ENCODE measurements at regions not wholly inside any gene's neighbourhood (a gene's known extent, or its start where the extent isn't known, plus 50 kb on each side); places are given as distances from the start of the nearest gene placed in this dataset.

DNA sequence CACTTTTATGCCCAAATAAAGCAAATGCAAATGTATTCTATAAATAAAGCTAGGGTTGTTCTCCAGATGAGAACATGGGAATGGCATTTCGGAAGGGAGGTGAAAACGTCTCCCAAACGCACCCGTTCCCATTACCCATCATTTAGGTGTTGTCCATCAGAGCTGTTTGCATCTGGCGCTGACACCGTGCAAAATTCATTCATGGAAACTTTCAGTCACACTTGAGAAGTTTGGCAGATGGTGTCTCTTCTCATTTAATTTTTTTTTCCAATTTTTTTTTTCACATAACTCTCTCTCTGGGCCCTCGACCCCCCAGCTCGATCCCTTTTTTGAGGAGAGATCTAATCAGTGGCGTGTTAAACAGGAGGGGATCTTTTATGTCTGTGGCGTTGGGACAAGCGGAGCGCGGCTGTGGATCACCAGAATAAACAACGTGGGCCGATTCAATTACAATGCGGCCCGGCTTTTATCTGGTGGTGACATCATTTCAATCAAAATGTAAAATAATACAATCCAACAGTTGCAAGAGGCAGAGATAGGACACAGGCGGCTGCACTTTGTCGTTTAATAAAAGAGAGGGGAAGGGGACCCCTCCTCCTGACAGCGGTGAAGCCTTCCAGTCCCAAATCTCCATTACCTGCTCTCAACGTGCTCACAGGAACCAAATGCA, 246.1 kb upstream of the IRX4 start:
- TF ChIP-seq EZH2phosphoT487 (IDR thresholded peaks at IDR 0.05; ENCODE audit: unreplicated experiment) = no peak
- no peak for TF ChIP-seq STAT1 (IDR thresholded peaks at IDR 0.05; ENCODE audit: unreplicated experiment)
- TF ChIP-seq, protein P1, sequence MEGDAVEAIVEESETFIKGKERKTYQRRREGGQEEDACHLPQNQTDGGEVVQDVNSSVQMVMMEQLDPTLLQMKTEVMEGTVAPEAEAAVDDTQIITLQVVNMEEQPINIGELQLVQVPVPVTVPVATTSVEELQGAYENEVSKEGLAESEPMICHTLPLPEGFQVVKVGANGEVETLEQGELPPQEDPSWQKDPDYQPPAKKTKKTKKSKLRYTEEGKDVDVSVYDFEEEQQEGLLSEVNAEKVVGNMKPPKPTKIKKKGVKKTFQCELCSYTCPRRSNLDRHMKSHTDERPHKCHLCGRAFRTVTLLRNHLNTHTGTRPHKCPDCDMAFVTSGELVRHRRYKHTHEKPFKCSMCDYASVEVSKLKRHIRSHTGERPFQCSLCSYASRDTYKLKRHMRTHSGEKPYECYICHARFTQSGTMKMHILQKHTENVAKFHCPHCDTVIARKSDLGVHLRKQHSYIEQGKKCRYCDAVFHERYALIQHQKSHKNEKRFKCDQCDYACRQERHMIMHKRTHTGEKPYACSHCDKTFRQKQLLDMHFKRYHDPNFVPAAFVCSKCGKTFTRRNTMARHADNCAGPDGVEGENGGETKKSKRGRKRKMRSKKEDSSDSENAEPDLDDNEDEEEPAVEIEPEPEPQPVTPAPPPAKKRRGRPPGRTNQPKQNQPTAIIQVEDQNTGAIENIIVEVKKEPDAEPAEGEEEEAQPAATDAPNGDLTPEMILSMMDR (conservative IDR thresholded peaks at IDR 0.05; ENCODE audit: low read depth in 2 of 2) = no peak
- TF ChIP-seq, protein P2, sequence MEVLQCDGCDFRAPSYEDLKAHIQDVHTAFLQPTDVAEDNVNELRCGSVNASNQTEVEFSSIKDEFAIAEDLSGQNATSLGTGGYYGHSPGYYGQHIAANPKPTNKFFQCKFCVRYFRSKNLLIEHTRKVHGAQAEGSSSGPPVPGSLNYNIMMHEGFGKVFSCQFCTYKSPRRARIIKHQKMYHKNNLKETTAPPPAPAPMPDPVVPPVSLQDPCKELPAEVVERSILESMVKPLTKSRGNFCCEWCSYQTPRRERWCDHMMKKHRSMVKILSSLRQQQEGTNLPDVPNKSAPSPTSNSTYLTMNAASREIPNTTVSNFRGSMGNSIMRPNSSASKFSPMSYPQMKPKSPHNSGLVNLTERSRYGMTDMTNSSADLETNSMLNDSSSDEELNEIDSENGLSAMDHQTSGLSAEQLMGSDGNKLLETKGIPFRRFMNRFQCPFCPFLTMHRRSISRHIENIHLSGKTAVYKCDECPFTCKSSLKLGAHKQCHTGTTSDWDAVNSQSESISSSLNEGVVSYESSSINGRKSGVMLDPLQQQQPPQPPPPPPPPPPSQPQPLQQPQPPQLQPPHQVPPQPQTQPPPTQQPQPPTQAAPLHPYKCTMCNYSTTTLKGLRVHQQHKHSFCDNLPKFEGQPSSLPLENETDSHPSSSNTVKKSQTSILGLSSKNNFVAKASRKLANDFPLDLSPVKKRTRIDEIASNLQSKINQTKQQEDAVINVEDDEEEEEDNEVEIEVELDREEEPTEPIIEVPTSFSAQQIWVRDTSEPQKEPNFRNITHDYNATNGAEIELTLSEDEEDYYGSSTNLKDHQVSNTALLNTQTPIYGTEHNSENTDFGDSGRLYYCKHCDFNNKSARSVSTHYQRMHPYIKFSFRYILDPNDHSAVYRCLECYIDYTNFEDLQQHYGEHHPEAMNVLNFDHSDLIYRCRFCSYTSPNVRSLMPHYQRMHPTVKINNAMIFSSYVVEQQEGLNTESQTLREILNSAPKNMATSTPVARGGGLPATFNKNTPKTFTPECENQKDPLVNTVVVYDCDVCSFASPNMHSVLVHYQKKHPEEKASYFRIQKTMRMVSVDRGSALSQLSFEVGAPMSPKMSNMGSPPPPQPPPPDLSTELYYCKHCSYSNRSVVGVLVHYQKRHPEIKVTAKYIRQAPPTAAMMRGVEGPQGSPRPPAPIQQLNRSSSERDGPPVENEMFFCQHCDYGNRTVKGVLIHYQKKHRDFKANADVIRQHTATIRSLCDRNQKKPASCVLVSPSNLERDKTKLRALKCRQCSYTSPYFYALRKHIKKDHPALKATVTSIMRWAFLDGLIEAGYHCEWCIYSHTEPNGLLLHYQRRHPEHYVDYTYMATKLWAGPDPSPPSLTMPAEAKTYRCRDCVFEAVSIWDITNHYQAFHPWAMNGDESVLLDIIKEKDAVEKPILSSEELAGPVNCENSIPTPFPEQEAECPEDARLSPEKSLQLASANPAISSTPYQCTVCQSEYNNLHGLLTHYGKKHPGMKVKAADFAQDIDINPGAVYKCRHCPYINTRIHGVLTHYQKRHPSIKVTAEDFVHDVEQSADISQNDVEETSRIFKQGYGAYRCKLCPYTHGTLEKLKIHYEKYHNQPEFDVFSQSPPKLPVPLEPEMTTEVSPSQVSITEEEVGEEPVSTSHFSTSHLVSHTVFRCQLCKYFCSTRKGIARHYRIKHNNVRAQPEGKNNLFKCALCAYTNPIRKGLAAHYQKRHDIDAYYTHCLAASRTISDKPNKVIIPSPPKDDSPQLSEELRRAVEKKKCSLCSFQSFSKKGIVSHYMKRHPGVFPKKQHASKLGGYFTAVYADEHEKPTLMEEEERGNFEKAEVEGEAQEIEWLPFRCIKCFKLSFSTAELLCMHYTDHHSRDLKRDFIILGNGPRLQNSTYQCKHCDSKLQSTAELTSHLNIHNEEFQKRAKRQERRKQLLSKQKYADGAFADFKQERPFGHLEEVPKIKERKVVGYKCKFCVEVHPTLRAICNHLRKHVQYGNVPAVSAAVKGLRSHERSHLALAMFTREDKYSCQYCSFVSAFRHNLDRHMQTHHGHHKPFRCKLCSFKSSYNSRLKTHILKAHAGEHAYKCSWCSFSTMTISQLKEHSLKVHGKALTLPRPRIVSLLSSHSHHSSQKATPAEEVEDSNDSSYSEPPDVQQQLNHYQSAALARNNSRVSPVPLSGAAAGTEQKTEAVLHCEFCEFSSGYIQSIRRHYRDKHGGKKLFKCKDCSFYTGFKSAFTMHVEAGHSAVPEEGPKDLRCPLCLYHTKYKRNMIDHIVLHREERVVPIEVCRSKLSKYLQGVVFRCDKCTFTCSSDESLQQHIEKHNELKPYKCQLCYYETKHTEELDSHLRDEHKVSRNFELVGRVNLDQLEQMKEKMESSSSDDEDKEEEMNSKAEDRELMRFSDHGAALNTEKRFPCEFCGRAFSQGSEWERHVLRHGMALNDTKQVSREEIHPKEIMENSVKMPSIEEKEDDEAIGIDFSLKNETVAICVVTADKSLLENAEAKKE (CRISPR knock-in tag; IDR thresholded peaks at IDR 0.05) = no peak
- TF ChIP-seq ZNF331 (CRISPR knock-in tag; IDR thresholded peaks at IDR 0.05; ENCODE audit: low read depth) = no peak
- TF ChIP-seq JUNB (IDR thresholded peaks at IDR 0.05; ENCODE audit: unreplicated experiment) = no peak
- TF ChIP-seq, protein P3, sequence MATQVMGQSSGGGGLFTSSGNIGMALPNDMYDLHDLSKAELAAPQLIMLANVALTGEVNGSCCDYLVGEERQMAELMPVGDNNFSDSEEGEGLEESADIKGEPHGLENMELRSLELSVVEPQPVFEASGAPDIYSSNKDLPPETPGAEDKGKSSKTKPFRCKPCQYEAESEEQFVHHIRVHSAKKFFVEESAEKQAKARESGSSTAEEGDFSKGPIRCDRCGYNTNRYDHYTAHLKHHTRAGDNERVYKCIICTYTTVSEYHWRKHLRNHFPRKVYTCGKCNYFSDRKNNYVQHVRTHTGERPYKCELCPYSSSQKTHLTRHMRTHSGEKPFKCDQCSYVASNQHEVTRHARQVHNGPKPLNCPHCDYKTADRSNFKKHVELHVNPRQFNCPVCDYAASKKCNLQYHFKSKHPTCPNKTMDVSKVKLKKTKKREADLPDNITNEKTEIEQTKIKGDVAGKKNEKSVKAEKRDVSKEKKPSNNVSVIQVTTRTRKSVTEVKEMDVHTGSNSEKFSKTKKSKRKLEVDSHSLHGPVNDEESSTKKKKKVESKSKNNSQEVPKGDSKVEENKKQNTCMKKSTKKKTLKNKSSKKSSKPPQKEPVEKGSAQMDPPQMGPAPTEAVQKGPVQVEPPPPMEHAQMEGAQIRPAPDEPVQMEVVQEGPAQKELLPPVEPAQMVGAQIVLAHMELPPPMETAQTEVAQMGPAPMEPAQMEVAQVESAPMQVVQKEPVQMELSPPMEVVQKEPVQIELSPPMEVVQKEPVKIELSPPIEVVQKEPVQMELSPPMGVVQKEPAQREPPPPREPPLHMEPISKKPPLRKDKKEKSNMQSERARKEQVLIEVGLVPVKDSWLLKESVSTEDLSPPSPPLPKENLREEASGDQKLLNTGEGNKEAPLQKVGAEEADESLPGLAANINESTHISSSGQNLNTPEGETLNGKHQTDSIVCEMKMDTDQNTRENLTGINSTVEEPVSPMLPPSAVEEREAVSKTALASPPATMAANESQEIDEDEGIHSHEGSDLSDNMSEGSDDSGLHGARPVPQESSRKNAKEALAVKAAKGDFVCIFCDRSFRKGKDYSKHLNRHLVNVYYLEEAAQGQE (IDR thresholded peaks at IDR 0.05; ENCODE audit: unreplicated experiment) = no peak
- ATAC-seq = no peak
- peaks cover 3% of the 10 kb centered on the region for H3K27me3 Mint-ChIP-seq (ENCODE audit: insufficient read depth, low read depth, poor library complexity)
- no peaks in the 10 kb centered on the region for H3F3A ChIP-seq (replicated peaks; ENCODE audit: low read depth)
- DNase-seq (ENCODE audit: low spot score) = no peak
- no peaks in the 10 kb centered on the region for H3K9me2 ChIP-seq (ENCODE audit: insufficient read depth)
- no peak overlapping the region for H3K4me3 Mint-ChIP-seq
- H3K27ac Mint-ChIP-seq = no peak overlapping the region
- H3K4me2 ChIP-seq = no peak overlapping the region
- no peaks in the 10 kb centered on the region for H3K36me3 ChIP-seq (ENCODE audit: insufficient read depth)
- H3K27ac ChIP-seq (ENCODE audit: low read depth) = no peak overlapping the region
- peaks cover 11% of the 10 kb centered on the region for H3K4me1 Mint-ChIP-seq
- H4K20me1 ChIP-seq (replicated peaks; ENCODE audit: insufficient read depth) = no peaks in the 10 kb centered on the region
- 0 out of 2 replicates have a peak, but pooled peaks cover 11% of the 10 kb centered on the region for H3K4me1 ChIP-seq (ENCODE audit: insufficient read depth)
- peak overlapping the region; percentile 96 for H2AFZ ChIP-seq
- H3K79me2 ChIP-seq (replicated peaks; ENCODE audit: insufficient read depth) = no peaks in the 10 kb centered on the region
- H3K36me3 Mint-ChIP-seq (ENCODE audit: low read depth) = no peaks in the 10 kb centered on the region
- no peaks in the 10 kb centered on the region; the same call in 2 of the 3 replicates for H3K9me3 Mint-ChIP-seq
- no peaks in the 10 kb centered on the region for H3K27me3 ChIP-seq (ENCODE audit: insufficient read depth)
- no peak overlapping the region for H3K4me3 ChIP-seq

Data from GM23338 (cell line).